Gastroesophageal sphincter (tissue), 3 donors: ENCODE measurements at regions not wholly inside any gene's neighbourhood (a gene's known extent, or its start where the extent isn't known, plus 50 kb on each side); places are given as distances from the start of the nearest gene placed in this dataset.

Experiments used
- POLR2A ChIP-seq, 2 donors: fragments of 450-650 bp; IDR thresholded peaks; one replicate each; pipeline ENCODE4 v1.6.1; 2017; ENCODE audit warnings: antibody characterized with exemption in 2 of 2, mild to moderate bottlenecking in 2 of 2, moderate library complexity in 1 of 2
- POLR2AphosphoS5 ChIP-seq: sonication (generic); formaldehyde crosslinking; IDR thresholded peaks from one replicate; pipeline ENCODE4 v1.6.1; 2017; ENCODE audit warnings: antibody characterized with exemption
- TF ChIP-seq, protein P1 (sequence below), 4 experiments: fragments of 200-600 bp in 2 of 4; fragments of 450-650 bp in 2 of 4; sonication (generic) in 1 of 4; IDR thresholded peaks; one replicate each; pipeline ENCODE4 v1.5.1; 2017 to 2019; ENCODE audit warnings: antibody characterized with exemption in 4 of 4, mild to moderate bottlenecking in 2 of 4, moderate library complexity in 2 of 4

DNA sequence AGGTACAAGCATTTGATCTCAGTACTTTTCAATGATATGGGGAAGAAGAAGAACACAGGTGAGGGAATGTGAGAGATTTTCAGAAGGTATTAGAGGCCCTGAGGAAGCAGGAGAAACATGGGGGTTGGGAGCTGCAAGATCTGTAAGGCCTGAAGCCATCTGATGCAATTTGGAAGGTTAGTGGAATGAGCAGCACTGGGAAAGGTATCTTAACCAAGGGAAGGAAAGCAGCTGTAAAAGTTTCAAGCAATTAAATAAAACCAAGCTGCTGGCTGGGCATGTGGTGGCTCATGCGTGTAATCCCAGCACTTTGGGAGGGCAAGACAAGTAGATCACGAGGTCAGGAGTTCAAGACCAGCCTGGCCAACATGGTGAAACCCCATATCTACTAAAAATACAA, 104.4 kb upstream of the PARP11 start:
- TF ChIP-seq, protein P1, sequence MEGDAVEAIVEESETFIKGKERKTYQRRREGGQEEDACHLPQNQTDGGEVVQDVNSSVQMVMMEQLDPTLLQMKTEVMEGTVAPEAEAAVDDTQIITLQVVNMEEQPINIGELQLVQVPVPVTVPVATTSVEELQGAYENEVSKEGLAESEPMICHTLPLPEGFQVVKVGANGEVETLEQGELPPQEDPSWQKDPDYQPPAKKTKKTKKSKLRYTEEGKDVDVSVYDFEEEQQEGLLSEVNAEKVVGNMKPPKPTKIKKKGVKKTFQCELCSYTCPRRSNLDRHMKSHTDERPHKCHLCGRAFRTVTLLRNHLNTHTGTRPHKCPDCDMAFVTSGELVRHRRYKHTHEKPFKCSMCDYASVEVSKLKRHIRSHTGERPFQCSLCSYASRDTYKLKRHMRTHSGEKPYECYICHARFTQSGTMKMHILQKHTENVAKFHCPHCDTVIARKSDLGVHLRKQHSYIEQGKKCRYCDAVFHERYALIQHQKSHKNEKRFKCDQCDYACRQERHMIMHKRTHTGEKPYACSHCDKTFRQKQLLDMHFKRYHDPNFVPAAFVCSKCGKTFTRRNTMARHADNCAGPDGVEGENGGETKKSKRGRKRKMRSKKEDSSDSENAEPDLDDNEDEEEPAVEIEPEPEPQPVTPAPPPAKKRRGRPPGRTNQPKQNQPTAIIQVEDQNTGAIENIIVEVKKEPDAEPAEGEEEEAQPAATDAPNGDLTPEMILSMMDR (IDR thresholded peaks at IDR 0.05): no peak
- TF ChIP-seq POLR2A (IDR thresholded peaks at IDR 0.05) (no peak), POLR2AphosphoS5 (no peak)
